ENCODE measurements at regions not wholly inside any gene's neighbourhood (a gene's known extent, or its start where the extent isn't known, plus 50 kb on each side); places are given as distances from the start of the nearest gene placed in this dataset.
"Not testable (repeated sequence)": the region's sequence is repeated elsewhere in the genome, so short reads cannot be mapped to it uniquely, and the experiment has no call there.

DNA sequence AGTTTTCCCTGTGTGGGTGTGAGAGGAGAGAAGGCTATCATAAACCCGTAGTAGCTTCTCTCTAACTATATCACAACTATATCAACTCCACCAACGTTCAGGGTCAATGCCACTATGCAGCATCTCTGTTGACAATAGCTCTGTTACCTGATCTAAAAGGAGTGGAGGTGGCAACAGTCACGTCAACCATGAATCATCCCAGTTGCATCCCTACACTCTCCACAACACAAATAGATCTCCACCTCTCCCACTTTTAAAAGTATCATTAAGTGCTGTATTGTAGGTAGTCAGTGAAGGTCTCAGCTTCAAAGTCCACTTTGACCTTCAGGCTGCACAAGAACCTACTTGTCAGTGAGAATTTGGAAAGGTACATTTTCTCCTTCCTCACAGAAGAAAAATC lies 600.5 kb upstream of the GRIA3 start:
- Histone ChIP-seq H3K4me3 (ENCODE audit: low read depth, low read length) (no peak overlapping the region), H3K4me1 (ENCODE audit: insufficient read depth) (no peaks in the 10 kb centered on the region), H3K36me3 (ENCODE audit: insufficient read depth) (no peaks in the 10 kb centered on the region), H3K27ac (ENCODE audit: low read depth) (no peak overlapping the region)
- no peak for DNase-seq (ENCODE audit: extremely low spot score)
- 76% methylated on average over 3 of the region's 3 CpGs for WGBS

DNA sequence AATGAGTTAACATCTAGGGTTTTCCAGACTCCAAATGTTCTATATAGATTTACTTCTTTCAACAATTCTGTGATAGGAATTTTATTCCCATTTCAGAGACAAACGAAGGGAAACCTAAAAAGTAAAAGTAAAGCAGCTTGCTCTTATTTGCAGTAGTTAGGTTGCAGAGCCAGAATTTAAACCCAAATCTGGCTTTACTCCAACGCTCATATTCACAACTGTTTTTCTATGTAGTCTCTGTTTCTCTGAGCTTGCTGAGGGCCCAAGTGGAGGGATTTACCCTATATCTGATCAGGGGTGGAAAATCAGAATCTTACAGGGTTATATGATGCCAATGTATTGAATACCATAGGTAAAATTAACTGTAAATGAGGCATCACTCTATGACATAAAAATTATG lies 599.1 kb upstream of the GRIA3 start:
- 23% methylated on average over 2 of the region's 2 CpGs for WGBS
- H3K4me3 ChIP-seq (ENCODE audit: low read depth, low read length): no peak overlapping the region
- DNase-seq (ENCODE audit: extremely low spot score): no peak
- no peaks in the 10 kb centered on the region for H3K4me1 ChIP-seq (ENCODE audit: insufficient read depth)
- H3K27ac ChIP-seq (ENCODE audit: low read depth): no peak overlapping the region
- no peaks in the 10 kb centered on the region for H3K36me3 ChIP-seq (ENCODE audit: insufficient read depth)

DNA sequence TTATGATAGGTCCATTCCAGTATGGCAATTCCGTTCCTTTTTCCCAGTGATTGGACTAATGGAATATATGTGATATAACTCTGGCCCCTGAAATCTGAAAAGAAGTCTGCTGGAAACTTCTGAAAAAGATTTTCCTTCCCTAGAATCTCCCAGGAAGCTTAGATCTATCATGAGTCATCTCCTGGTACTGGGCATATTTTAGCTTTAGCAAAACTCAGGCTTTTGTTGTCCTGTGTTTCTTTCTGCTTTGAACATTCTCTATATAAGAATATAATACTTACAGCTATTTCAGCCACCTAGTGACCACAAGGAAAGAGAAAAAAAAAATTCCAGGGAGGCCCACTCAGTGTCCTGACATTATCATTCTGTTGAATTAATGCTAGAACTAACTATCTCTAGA lies 597.2 kb upstream of the GRIA3 start:
- Histone ChIP-seq H3K4me1 (ENCODE audit: insufficient read depth) (no peaks in the 10 kb centered on the region), H3K4me3 (ENCODE audit: low read depth, low read length) (no peak overlapping the region), H3K36me3 (ENCODE audit: insufficient read depth) (no peaks in the 10 kb centered on the region), H3K27ac (ENCODE audit: low read depth) (no peak overlapping the region)
- DNase-seq (ENCODE audit: extremely low spot score): no peak
- WGBS: 90% methylated on average over 1 of the region's 1 CpG

DNA sequence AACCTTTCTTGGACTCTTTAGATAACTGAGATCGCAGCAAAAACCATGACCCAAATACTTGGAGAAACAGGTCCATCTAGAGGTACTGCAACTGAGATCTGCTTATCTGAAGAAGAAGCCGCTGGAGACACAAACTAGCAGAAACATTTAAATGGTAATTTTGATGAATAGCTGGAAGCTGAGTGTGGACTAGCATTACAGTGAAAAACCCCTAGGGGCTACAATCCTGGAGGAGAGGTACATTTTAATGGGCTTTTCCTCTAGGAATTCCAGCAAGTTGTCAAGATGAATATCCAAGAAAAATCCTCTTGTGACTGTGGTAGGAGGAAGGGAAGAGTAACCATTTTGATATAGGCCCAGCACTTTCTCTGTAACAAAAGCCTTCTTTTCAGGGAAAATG lies 592.5 kb upstream of the GRIA3 start:
- Histone ChIP-seq H3K27ac (ENCODE audit: low read depth) (no peak overlapping the region), H3K4me3 (ENCODE audit: low read depth, low read length) (no peak overlapping the region), H3K36me3 (ENCODE audit: insufficient read depth) (no peaks in the 10 kb centered on the region), H3K4me1 (ENCODE audit: insufficient read depth) (no peaks in the 10 kb centered on the region)
- WGBS: 57% methylated on average over 2 of the region's 2 CpGs
- no peak for DNase-seq (ENCODE audit: extremely low spot score)

DNA sequence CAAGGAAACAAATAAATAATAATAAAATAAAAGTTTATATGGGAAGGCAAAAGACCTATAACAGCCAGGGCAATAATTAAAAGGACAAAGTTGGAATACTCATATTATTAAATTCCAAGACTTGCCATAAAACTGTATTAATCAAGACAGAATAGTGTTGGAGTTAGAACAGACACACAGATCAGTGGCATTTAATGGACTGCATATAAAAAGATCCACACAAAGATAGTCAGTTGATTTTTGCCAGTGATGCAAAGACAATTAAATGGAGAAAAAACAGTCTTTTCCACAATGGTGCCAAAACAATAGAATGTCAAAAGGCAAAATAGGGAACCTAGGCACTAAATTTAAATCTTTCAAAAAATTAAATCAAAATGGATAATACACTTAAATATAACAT lies 587.1 kb upstream of the GRIA3 start:
- Histone ChIP-seq H3K4me1 (ENCODE audit: insufficient read depth) (no peaks in the 10 kb centered on the region), H3K36me3 (ENCODE audit: insufficient read depth) (no peaks in the 10 kb centered on the region), H3K27ac (ENCODE audit: low read depth) (no peak overlapping the region), H3K4me3 (ENCODE audit: low read depth, low read length) (no peak overlapping the region)
- DNase-seq (ENCODE audit: extremely low spot score): no peak

DNA sequence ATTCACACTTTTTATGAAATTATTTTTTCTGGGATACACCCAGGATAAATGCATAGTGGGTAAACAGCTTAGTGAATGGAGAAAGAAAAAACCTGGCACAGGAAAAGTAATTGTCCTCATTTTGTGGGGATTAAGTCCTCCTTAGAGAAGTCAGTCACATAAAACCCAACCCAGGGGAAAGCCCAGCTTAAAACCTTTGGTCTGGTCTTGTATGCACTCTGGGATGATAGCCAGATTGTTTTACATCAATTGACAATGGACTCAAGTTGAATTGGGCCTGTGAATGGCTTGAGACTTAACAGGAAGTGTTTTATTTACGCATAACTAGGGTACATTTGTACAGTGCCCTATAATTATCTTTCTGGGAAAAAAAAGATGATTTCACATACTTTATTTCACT lies 561.3 kb upstream of the GRIA3 start:
- no peaks in the 10 kb centered on the region for H3K36me3 ChIP-seq (ENCODE audit: insufficient read depth)
- WGBS: 81% methylated on average over 1 of the region's 1 CpG
- H3K4me1 ChIP-seq (ENCODE audit: insufficient read depth): no peaks in the 10 kb centered on the region
- no peak overlapping the region for H3K27ac ChIP-seq (ENCODE audit: low read depth)
- no peak for DNase-seq (ENCODE audit: extremely low spot score)
- no peak overlapping the region for H3K4me3 ChIP-seq (ENCODE audit: low read depth, low read length)

DNA sequence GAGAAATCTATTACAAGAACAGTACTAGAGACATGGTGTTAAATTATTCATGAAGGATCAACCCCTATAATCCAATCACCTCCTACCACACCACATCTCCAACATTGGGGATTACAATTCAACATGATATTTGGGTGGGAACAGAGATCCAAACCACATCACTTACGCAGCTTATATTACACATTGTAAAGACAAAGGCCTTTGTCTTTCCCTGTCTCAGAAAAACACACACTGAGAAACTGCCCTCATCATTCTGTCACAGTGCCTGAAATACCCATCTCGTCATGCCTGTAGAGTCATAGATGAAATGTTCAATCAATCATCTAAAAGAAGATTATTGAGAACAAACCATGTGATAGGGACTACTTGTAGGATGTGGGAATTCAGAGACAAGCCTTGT lies 558.8 kb upstream of the GRIA3 start:
- Histone ChIP-seq H3K4me1 (ENCODE audit: insufficient read depth) (no peaks in the 10 kb centered on the region), H3K36me3 (ENCODE audit: insufficient read depth) (no peaks in the 10 kb centered on the region), H3K4me3 (ENCODE audit: low read depth, low read length) (no peak overlapping the region), H3K27ac (ENCODE audit: low read depth) (no peak overlapping the region)
- WGBS: 94% methylated on average over 2 of the region's 2 CpGs
- no peak for DNase-seq (ENCODE audit: extremely low spot score)

DNA sequence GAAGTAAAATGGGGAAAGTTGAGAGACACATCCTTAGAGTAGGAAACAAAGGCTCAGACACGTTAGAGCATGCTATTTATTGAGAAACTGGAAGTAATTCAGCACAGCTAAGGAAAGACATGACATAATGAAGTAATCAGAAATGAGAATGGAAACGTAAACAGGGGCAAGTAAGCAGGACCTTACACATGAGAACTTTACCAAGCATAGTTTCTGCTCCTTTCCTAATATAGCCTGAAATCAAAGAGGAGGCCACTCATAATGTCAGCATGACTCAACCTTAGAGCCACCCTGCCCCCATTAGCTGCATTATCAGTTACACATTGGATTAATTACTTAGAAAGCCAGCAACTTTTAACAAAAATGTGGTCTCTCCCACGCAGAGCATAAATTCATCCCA lies 558.3 kb upstream of the GRIA3 start:
- no peak for DNase-seq (ENCODE audit: extremely low spot score)
- H3K27ac ChIP-seq (ENCODE audit: low read depth): no peak overlapping the region
- no peaks in the 10 kb centered on the region for H3K4me1 ChIP-seq (ENCODE audit: insufficient read depth)
- 46% methylated on average over 3 of the region's 3 CpGs for WGBS
- H3K36me3 ChIP-seq (ENCODE audit: insufficient read depth): no peaks in the 10 kb centered on the region
- no peak overlapping the region for H3K4me3 ChIP-seq (ENCODE audit: low read depth, low read length)

DNA sequence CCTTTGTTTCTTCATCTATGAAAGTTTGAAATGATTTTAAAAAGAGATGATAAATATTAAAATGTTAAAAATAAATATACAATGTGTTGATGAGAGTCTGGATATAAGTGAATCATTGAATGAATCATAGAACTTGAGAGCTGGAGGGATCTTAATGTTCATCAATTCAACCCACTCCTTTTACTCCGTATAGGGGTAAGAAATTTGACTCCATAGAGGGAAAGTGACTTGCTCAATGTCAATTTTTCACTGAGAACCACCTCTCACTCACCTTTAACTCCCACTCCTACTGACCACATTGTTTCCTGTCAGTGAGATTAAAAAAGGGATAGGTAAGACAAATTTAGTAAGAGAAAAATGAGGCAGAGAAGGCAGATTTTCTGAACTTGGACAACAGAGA lies 557.2 kb upstream of the GRIA3 start:
- no peaks in the 10 kb centered on the region for H3K4me1 ChIP-seq (ENCODE audit: insufficient read depth)
- no peak for DNase-seq (ENCODE audit: extremely low spot score)
- no peaks in the 10 kb centered on the region for H3K36me3 ChIP-seq (ENCODE audit: insufficient read depth)
- no peak overlapping the region for H3K27ac ChIP-seq (ENCODE audit: low read depth)
- WGBS: 80% methylated on average over 1 of the region's 1 CpG
- no peak overlapping the region for H3K4me3 ChIP-seq (ENCODE audit: low read depth, low read length)

DNA sequence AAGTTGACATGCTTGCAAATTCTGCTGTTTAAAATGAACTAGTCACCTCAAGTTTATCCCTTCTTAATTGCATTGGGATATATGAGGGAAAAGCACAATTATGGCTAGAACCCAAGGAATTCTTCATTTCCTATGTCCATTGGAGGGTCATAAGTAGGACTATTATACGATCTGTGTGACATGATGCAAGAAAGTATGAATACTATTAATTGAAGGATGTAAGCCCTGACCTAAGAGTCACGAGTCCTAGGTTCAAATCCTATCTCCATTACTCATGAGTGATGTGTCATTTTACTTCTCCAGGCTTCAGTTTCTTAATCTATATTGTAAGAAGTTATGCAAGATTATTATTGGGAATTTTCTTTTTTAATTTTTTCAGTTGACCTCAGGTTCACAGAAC lies 542.9 kb upstream of the GRIA3 start:
- Histone ChIP-seq H3K4me1 (ENCODE audit: insufficient read depth) (no peaks in the 10 kb centered on the region), H3K36me3 (ENCODE audit: insufficient read depth) (no peaks in the 10 kb centered on the region), H3K4me3 (ENCODE audit: low read depth, low read length) (no peak overlapping the region), H3K27ac (ENCODE audit: low read depth) (no peak overlapping the region)
- no peak for DNase-seq (ENCODE audit: extremely low spot score)
- WGBS: 81% methylated on average over 2 of the region's 2 CpGs

DNA sequence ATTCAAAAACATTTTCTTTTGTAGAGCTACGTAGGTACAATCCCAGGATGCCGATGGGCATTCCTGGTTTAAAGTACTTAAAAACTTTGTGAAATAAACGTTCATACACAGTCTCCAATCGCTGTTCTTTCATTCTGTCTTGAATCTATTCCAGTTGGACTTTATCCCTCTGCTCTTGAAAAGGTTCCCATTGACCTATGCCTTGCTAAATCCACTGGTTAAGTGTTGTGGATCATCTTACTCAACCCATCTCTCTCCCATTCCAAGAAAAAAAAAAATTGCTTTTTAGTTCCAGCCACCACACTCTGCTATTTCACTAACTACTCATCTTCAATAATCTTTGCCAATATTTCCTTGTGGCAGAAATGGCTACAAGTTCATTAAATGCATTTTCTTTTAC lies 542.3 kb upstream of the GRIA3 start:
- Histone ChIP-seq H3K4me1 (ENCODE audit: insufficient read depth) (no peaks in the 10 kb centered on the region), H3K36me3 (ENCODE audit: insufficient read depth) (no peaks in the 10 kb centered on the region), H3K27ac (ENCODE audit: low read depth) (no peak overlapping the region), H3K4me3 (ENCODE audit: low read depth, low read length) (no peak overlapping the region)
- WGBS: 55% methylated on average over 4 of the region's 4 CpGs
- DNase-seq (ENCODE audit: extremely low spot score): no peak

DNA sequence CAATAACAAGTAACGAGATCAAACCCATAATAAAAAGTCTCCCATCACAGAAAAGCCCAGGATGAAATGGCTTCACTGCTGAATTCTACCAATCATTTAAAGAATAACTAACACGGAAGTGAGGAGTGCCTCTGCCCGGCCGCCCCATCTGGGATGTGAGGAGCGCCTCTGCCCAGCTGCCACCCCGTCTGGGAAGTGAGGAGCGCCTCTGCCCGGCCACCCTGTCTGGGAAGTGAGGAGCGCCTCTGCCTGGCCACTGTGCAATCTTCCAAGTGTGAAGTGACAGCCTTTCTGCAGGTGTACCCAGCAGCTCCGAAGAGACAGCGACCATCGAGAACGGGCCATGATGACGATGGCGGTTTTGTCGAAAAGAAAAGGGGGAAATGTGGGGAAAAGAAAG lies 528.8 kb upstream of the GRIA3 start:
- not testable (repeated sequence) for H3K36me3 ChIP-seq (ENCODE audit: insufficient read depth); DNase-seq (ENCODE audit: extremely low spot score); H3K27ac ChIP-seq (ENCODE audit: low read depth); H3K4me1 ChIP-seq (ENCODE audit: insufficient read depth); H3K4me3 ChIP-seq (ENCODE audit: low read depth, low read length)
- WGBS: 86% methylated on average over 16 of the region's 16 CpGs

DNA sequence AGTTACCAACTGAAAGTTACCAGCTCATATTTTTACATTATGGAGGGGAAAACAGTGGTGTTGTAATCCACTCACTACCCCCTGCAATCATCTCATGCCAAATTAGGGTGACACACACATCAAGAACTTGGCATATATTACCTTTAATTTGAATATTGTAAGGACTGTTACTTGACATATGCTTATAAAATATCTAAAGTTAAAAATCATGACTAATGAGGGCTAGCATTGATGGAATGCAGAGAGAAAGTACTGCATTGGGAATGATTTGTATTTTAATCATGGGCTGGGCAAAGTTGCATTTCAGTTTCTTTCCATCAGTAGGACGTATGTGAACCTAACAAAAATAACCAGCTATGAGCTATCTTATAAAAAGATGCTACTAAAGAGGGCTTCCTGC lies 517.5 kb upstream of the GRIA3 start:
- Histone ChIP-seq H3K36me3 (ENCODE audit: insufficient read depth) (no peaks in the 10 kb centered on the region), H3K4me3 (ENCODE audit: low read depth, low read length) (no peak overlapping the region), H3K4me1 (ENCODE audit: insufficient read depth) (no peaks in the 10 kb centered on the region), H3K27ac (ENCODE audit: low read depth) (no peak overlapping the region)
- no peak for DNase-seq (ENCODE audit: extremely low spot score)
- 76% methylated on average over 1 of the region's 1 CpG for WGBS

DNA sequence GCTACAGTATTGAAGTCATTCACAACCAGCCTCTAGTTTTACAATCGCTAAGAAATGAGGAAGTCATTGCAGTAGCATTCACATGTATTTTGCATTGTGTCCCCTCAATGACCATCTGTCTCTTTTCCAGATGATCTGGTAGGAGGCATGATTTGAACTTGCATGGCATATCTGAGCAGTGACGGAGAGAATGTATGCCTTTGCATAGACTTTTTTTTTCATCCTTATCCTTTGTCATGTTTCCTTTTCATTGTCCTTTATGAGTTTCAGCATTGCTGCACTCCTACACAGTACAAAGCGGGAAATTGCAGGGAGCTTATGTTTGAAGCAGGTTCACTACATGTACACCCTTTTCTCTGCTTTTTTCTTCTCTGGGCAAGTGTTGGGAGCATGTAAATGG lies 516.4 kb upstream of the GRIA3 start:
- Histone ChIP-seq H3K36me3 (ENCODE audit: insufficient read depth) (no peaks in the 10 kb centered on the region), H3K4me3 (ENCODE audit: low read depth, low read length) (no peak overlapping the region), H3K27ac (ENCODE audit: low read depth) (no peak overlapping the region), H3K4me1 (ENCODE audit: insufficient read depth) (no peaks in the 10 kb centered on the region)
- DNase-seq (ENCODE audit: extremely low spot score): no peak
- WGBS: 83% methylated on average over 3 of the region's 3 CpGs

DNA sequence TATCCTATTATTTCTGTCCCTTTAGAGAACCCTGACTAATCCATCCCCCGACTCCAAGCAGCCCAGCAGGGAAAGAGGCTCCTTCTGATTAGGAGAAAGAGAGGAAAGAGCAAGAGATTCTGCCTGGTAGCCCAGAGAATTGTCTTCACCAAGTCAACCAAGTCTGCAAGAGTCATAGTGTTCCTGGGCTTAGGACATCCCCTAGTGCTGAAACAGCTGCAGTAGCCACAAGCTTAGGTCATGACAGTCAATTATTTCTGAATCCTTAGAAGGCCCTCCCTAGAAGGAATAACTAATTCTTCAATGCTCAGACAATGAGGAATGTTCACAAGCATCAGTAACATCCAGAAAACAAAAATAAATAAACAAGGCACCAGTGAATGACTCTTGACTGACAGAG lies 480.3 kb upstream of the GRIA3 start:
- H3K4me1 ChIP-seq (ENCODE audit: insufficient read depth): no peaks in the 10 kb centered on the region
- no peak for DNase-seq (ENCODE audit: extremely low spot score)
- H3K27ac ChIP-seq (ENCODE audit: low read depth): no peak overlapping the region
- WGBS: 93% methylated on average over 1 of the region's 1 CpG
- H3K36me3 ChIP-seq (ENCODE audit: insufficient read depth): no peaks in the 10 kb centered on the region
- no peak overlapping the region for H3K4me3 ChIP-seq (ENCODE audit: low read depth, low read length)
